Astrocyte (in vitro differentiated cells and primary cell): ENCODE measurements at regions not wholly inside any gene's neighbourhood (a gene's known extent, or its start where the extent isn't known, plus 50 kb on each side); places are given as distances from the start of the nearest gene placed in this dataset.

ENCODE experiments used
- CTCF ChIP-seq: IDR thresholded peaks from 2 replicates; pipeline ENCODE4 v1.5.1; 2011; ENCODE audit warnings: low read depth, mild to moderate bottlenecking, inconsistent platforms, low read length, moderate library complexity; ENCODE audit not compliant: insufficient read depth
- EZH2 ChIP-seq: IDR thresholded peaks from 2 replicates; pipeline ENCODE4 v1.6.1; 2012; ENCODE audit warnings: mild to moderate bottlenecking, low read length, inconsistent platforms; ENCODE audit not compliant: insufficient read depth

- TF ChIP-seq CTCF (no peak), EZH2 (no peak)
Observed at GRCh38 chr10:131591936-131592335, 280.4 kb upstream of the TCERG1L start.
